GF-D8 (cell line): ENCODE measurements at regions not wholly inside any gene's neighbourhood (a gene's known extent, or its start where the extent isn't known, plus 50 kb on each side); places are given as distances from the start of the nearest gene placed in this dataset.
"Not testable (repeated sequence)": the region's sequence is repeated elsewhere in the genome, so short reads cannot be mapped to it uniquely, and the experiment has no call there.

Experiments used
- DNase-seq: peaks from one replicate; lab custom pipeline; 2025; lab: John Stamatoyannopoulos, UW

GRCh38 chr12:58009405-58010195 lies 68.2 kb downstream of the ATP23 start:
- no peak for DNase-seq

GRCh38 chr12:58011676-58012075 lies 70.3 kb downstream of the ATP23 start:
- no peak for DNase-seq

- not testable (repeated sequence) for DNase-seq
Observed at GRCh38 chr12:58022379-58023020, 81.1 kb downstream of the ATP23 start.

- no peak for DNase-seq
Observed at GRCh38 chr12:58025431-58025830, 84.1 kb downstream of the ATP23 start.

GRCh38 chr12:58026426-58026825 lies 85.1 kb downstream of the ATP23 start:
- DNase-seq = no peak

- no peak for DNase-seq
Observed at GRCh38 chr12:58026897-58027891, 85.8 kb downstream of the ATP23 start.

- DNase-seq = no peak
Observed at GRCh38 chr12:58028294-58028693, 86.9 kb downstream of the ATP23 start.

- DNase-seq = no peak
Observed at GRCh38 chr12:58029260-58029659, 87.9 kb downstream of the ATP23 start.

GRCh38 chr12:58030566-58031279 lies 89.4 kb downstream of the ATP23 start:
- no peak for DNase-seq

- no peak for DNase-seq
Observed at GRCh38 chr12:58032156-58032555, 90.8 kb downstream of the ATP23 start.

- no peak for DNase-seq
Observed at GRCh38 chr12:58033831-58034230, 92.5 kb downstream of the ATP23 start.

GRCh38 chr12:58034311-58034710 lies 92.9 kb downstream of the ATP23 start:
- DNase-seq = no peak

GRCh38 chr12:58034712-58035111 lies 93.3 kb downstream of the ATP23 start:
- no peak for DNase-seq

- no peak for DNase-seq
Observed at GRCh38 chr12:58041441-58041840, 100.1 kb downstream of the ATP23 start.

GRCh38 chr12:58044966-58045365 lies 103.6 kb downstream of the ATP23 start:
- DNase-seq = no peak

GRCh38 chr12:58046271-58046670 lies 104.9 kb downstream of the ATP23 start:
- no peak for DNase-seq

GRCh38 chr12:58051378-58051777 lies 110.0 kb downstream of the ATP23 start:
- no peak for DNase-seq

GRCh38 chr12:58064666-58065065 lies 123.3 kb downstream of the ATP23 start:
- no peak for DNase-seq

- DNase-seq = no peak
Observed at GRCh38 chr12:58066296-58066695, 124.9 kb downstream of the ATP23 start.

GRCh38 chr12:58067610-58068387 lies 126.4 kb downstream of the ATP23 start:
- no peak for DNase-seq

- DNase-seq = no peak
Observed at GRCh38 chr12:58068706-58069105, 127.3 kb downstream of the ATP23 start.
